Activated T-cell treated with anti-CD3 and anti-CD28 coated beads for 24 hours (primary cell): ENCODE measurements at regions not wholly inside any gene's neighbourhood (a gene's known extent, or its start where the extent isn't known, plus 50 kb on each side); places are given as distances from the start of the nearest gene placed in this dataset.

Experiments used
- DNase-seq: peaks from one replicate; pipeline ENCODE4 v3.0.0-alpha.2; 2020; ENCODE audit warnings: low read depth

DNA sequence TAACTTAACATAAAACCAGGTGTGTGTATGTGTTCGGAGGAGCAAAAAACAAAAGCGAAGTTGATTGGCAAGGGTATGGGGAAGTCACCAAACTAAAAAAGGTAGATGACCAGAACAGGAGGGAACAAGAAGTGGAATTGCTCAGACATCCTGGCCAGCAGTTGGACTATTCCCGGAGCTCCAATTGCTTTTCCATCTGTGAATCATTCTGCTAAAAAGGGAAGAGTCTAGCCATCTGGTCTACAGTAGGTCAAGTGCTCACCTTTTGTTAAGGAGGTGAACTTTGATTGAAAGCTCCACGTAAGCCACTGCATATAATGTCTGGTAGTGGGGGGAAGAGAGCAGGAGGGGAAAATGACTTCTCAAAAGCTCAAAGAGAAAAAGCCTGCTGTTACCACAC lies 50.0 kb upstream of the BET1 start:
- DNase-seq: no peak

DNA sequence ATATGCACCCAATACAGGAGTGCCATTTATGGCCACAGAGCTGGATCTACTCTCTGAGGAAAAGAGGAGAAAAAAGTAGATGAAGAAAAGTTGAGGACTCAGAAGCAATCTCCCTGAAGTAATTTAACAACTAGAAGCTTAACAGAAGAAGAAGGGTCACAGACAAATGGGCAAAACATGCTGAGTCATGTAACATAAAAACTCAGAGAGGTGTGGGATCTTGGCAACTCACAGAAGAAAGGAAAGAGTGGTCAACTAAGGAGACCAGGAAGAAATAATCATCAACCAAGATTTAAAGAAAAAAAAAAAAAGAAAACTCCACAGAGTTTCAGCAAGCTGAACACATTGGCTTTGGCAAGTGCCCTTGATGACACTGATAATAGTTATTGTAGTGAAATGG lies 51.8 kb upstream of the BET1 start:
- DNase-seq: no peak

DNA sequence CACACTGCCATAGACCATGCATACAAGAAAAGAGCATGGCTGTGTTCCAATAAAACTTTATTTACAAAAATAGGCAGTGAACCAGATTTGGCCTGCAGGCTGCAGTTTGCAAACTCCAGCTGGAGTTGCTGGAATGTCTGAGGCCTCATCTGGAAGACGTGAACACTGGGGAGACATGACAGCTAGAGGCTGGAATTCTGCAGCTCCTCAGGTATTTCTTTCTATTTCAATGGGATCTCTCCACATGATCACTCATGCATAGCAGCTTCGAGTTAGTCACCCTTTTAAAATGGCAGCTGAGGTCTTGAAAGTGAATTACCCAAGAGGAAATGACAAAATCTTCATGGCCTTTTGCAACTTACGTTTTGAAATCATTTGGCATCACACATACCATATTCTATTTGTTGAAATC lies 52.6 kb upstream of the BET1 start:
- no peak for DNase-seq

DNA sequence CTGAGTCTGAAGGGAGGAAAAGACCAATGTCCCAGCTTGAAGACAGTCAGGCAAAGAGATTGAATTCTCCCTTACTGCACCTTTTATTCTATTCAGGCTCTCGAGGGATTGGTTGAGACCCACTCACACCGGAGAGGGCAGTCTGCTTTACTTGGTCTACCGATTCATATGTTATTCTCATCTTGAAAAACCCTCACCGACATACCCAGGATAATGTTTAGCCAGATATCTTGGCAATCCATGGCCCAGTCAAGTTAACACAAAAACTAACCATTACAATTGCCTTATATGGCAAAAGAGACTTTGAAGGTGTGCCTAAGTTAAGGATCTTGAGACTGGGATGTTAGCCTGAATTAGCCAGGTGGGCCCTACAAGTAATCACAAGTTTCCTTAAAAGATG lies 53.8 kb upstream of the BET1 start:
- no peak for DNase-seq

DNA sequence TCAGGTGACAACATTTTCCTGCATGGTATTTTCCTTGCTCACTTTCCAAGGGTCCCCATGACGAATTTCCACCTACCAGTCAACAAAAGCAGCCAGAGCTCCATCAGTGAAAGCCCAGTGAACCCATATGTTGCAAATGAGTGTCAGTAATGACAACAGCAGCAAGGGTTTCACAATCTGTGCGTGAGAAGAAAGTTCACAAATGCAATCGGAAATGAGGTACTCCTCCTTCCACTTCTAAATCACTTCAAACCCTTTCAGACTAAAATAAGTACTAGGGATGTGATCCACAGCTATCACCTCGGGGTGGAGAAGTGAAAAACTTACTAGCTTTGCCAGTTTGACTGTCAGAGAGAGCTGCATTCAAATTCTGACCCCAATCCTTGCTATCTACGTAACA lies 55.6 kb upstream of the BET1 start:
- no peak for DNase-seq

DNA sequence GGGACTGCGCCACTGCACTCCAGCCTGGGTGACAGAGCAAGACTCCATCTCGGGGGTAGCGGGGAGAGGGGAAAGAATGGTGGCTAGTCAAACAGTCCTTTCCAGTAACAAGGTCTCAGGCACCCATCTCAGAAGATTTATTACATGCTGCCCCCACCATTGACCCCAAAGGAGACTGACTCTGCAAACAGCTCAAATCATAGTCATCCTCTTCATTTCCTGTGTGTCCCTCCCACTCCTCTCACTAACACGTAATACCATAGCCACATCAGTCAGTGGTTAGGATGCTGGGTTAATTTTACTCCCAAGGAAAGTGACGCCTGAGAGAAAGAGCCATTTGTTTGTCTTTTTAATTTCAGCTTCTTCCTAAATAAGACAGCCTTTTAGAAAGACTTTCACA lies 56.6 kb upstream of the BET1 start:
- no peak for DNase-seq

DNA sequence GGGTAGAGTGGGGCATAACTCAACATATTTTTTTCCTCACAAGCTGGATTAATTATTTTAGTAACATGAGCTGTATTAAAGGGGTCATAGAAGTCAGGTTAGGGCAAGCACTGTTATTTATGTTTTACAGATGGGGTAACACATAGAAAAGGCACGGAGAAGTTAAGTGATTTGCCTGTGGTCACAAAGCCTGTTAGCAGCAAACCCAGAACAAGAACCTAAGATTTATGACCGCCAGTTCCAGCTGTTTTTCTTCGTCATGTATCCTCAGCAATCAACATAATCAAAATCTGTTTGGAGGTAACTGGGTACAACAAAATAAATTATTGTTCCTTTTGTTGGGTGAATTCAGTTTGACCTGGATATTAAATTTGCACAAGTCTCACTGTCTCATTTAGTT lies 57.2 kb upstream of the BET1 start:
- DNase-seq: no peak

DNA sequence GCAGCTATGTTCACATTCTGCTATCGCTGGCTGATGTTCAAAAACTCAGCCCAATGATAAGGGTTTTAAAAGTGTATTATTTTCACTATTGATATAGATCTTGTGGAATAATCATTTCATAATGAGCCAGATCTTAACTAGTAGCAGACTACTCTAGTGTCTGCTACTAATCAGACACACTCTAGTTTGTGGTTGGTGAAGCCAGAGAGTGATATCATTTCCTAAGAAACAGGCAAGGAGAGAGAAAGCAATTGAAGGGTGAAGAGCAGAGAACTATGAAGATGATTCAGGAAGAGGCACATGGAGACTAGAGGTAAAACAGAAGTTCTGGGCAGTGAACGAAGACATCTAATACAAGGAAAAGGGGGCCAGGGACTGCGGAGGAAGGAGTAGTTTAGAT lies 58.2 kb upstream of the BET1 start:
- no peak for DNase-seq

DNA sequence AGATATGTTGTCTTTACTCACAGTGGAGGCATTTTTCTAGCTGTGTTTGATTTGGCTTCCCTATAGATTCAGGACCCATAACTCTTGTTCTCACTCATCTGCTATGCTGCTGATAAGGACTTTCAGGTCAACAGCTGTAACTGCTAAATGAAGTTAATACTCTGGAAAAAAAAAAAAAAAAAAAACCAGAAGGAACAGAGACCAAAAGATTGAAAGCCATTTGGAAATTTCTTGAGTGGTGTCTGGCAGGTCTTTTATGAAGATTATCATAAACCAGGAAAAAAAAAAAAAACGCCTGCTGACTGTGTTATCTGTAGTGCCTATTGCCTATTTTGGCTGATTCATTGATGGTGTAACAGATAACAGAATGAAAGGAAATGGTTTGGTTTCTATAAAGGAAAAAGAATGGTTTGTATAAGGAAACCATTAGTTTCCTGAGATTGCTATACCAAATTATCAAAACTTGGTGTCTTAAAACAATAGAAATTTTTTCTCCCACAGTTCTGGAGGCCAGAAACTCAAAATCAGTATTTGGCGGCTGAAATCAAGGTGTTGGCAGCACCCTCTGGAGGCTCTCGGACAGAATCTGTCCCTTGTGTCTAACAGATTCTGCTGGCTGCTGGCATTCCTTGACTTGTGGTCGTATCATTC lies 60.5 kb upstream of the BET1 start:
- no peak for DNase-seq

DNA sequence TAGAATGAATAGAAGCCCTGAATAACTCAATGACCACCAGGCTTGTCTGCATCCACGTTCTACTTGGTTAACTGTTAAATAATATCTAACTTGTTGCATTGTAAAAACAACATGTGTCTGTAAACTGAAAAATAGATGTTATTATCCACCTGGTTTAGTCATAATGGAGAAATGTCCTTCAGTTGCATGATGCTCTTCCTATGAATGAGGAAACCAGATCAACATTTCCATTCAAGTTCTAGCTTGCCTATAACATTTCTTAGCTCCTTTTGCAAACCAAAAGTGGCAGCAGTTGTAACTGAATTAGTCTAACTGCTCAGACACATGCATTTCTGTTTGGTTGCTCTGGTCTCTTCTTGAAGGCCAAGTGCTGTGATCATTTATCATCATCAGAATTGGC lies 62.9 kb upstream of the BET1 start:
- no peak for DNase-seq

DNA sequence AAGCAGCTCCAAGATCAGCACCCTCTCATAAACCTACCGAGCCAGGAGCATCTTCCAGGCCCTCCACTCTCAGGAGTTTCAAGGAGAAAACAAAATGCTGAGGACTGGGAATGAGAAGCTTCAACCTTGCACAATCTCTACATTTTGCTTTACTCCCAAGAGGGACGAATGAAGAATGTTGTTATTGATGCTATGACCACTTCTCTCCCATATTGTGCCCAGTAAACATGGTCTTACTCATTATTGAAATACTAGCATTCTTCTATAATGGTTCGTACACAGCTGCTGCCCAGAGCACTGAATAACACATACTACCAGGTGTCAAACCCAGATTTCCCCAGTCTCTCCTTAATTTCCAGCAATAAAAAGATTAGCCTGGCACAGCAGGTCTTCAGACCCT lies 63.4 kb upstream of the BET1 start:
- DNase-seq: no peak

DNA sequence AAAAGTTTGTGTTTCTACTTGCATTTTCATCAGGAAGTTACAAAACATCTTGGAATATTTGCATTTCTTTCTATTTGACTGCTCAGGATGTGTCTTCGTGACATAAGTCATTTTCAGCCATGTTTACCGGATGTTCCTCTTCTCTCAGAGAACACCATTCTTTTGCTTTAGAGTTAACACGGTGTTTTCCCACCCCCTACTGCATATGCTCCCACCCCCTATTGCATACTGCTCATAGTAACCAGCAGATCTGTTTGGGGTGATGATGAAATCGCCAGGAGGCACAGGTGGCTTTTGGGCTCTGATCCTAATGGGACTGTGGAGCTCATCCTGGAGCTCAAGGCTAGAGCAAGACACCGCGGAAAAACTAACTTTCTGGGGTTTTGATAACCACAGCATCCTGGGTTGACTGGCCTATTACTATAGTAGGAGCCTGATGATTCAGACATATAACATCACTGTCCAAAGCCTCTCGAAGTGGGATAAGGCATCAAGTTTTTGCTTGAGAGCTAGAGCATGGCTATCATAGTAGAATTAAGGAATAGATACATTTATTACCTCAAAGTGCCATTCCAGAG lies 65.1 kb upstream of the BET1 start:
- DNase-seq: no peak

DNA sequence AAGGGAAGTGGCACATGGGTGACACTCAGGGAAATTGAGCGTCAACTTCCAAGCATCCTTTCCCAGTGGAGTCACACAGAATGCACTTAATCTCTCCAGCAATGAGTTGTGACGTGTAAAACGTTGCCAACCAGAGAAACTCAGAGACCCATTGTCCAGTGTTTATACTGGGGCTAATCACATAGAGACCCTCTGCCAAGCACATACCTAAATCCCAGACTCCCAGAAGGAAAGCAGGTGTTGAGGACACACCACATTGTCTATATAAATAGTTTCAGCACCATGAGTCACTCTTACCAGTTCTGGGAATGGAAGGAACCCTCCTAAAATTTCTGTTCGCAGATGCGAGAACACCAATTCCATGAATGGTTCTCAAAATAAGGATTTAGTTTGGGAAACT lies 76.4 kb upstream of the BET1 start:
- no peak for DNase-seq

DNA sequence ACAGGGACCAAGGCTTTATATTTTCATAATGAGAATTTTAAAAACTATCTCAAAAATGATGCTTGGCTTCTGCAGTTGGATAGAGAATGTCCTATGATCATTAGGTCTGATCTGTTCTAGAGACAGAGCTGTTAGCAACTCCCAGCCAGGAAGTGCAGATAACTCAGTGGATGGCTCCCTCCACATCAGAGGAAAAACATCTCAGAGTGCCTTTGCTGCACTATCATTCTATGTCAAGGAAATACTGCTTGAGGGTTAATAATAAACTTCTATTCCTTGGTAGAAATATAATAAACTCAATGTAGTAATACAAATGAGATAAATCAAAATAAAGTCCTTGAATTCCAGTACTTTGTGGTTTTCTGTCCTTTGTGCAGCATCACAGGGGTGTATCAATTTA lies 78.0 kb upstream of the BET1 start:
- no peak for DNase-seq

DNA sequence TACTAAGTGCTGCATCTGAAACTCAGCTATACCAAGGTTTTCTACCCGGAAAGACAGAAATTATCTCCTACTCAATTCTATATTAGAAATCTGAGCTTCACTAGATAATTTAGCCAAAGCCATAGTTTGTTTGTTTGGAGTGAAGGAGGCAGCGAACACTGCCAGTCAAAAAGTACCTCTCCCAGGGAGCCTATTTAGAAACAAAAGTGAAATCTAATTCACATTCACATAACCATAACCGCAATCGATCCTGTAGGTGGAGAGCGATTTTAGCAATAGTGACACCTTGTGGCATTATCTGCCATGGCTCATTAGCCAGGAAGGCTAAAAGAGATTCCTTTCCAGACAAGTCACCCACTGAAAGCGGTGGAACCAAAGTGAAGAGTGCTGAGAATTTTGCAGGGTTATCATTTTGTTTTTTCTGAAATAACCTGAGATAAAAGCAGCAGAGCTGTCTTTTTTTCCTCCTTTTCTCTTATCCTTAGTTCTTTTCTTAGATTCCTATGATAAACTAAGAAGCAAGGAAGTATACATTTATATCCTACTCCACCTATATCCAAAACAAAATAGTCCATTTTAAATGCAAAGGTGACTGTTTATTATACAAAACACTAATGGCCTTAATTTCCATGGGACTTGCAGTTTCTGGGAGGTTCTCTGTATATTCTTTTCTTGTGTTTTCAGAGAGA lies 83.7 kb upstream of the BET1 start:
- DNase-seq: peak; percentile 33

DNA sequence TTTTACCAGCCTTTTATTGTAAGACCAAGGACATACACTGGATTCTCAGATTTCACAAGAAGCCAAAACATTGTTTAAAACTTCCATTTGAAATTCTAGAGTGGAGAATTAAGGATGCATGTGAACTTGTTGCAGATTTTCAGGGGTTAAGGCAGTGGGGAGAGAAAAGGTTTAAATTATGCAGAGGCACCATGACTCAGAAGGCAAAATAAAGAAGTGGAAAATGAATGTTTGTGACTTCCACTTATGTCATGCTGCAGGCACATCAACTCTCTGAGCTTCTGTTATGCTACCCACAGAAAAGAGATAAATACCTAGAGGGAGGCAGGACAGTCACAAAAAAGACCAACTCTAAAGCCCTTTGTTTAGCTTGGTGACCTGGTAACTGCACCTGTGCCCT lies 84.4 kb upstream of the BET1 start:
- no peak for DNase-seq

DNA sequence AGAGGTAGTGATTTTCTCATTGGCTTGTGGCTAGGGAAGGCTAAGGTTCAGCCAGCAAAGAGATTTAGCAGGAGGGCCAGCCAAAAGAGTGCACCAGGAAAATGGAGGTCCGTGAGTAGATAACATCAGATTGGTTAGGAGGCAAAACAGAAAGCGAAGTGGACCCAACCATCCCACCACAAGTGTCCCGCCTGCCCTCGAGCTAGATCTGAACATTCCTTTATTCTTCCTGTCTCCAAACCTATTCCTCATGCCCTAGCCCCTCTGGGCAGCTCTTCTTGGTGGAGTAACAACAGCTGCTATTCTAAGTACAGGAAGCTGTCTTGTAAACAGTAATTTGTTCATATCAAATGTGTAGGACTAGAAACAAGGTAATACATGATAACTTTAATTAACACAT lies 85.7 kb upstream of the BET1 start:
- DNase-seq: no peak

DNA sequence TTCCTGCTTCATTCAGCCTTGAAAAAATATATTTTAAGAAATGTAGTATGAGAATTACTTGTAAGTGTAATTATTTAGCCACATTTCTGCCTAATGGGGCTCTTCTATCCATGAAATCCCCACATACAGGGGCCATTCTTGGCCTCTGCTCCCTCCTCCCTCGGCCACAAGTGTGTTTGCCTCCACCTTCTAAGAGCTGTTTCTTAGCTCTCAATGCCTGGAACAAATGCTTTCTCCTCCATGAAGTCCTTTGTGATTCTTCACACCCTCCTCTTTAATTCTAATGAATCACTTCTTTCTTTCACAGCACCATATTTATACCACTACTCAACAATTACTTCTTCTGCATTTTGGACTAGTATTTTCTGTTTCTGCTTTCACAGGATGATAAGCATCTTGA lies 88.8 kb upstream of the BET1 start:
- DNase-seq: no peak

DNA sequence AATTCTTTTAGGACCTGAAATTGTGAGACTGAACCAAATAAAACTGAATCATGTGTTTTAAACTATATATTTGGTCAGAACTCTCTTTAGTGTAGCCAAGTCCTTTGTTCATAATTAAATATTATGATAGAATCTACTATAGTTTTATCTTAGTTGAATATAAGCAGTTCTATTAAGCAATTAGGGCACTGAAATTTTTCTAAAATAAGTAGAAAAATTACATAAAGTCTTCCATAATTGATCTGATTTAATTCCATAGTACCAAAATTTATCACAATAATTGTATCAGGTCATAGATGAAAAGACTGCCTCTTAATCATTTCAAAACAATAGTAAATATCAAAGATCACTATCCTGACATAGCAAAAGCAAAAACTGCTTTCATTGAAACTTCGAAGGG lies 90.1 kb upstream of the BET1 start:
- DNase-seq: no peak

DNA sequence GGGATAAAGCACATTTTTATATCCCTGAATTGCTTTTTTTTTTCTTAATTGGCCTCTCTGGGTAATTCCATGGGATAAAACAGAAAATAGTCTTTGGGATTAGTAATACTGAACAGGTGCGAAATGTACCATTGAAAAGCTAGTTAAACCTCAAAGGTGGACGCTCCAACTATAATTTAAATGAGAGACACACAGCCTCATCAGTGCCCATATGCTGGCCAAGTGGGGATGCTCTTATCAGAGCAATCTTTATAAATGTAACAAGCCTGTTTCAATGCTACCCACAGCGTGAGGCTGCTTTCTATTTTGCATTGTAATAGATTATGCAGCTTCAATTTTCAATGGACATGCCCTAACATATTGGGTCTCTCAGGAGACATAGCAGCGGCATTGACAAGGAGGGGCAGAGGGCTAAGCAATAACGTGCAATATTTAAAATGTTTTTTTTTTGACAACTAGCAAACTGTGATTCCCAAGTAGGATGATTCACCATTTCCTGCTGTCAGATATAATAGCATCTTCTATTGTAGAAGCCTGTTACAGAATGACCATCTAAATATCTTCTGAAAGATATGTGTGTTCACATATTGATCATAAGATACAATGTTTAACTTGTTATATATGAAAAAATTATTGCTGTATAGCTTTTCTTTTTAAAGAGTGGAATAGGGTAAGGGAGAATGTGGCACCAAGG lies 91.3 kb upstream of the BET1 start:
- DNase-seq: no peak

DNA sequence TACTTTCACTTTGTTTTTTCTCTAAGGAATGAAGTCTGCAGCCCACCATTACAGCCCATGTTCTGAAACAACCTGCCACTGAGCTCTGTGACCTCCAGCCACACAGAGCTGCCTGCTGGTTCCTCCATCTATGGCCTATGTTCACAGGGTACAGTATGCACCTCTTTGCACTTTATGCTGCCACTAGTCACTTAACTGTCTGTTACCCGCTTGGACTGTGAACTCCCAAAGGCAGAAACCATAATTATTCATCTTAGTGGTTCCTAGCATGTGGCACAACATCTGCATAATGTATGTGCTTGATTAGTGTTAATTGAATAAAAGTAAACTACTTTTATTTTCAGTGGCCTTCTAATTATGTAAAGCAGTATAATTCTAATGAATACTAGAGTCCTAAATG lies 95.5 kb upstream of the BET1 start:
- DNase-seq: no peak

DNA sequence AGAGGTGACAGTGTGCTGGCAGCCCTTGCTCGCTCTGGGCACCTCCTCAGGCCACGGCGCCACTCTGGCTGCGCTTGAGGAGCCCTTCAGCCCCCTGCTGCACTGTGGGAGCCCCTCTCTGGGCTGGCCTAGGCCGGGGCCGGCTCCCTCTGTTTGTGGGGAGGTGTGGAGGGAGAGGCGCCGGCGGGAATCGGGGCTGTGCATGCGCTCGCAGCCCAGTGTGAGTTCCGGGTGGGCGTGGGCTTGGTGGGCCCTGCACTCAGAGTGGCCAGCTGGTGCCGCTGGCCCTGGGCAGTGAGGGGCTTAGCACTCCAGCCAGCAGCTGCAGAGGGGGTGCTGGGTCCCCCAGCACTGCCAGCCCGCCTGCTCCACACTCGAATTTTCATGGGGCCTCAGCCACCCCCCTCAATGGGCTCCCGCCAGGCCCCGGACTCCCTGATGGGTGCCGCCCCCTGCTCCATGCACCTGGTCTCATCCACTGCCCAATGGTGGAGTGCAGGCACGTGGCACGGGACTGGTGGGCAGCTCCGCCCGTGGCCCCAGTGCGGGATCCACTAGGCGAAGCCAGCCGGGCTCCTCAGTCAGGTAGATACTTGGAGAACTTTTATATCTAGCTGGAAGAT lies 96.7 kb upstream of the BET1 start:
- no peak for DNase-seq

DNA sequence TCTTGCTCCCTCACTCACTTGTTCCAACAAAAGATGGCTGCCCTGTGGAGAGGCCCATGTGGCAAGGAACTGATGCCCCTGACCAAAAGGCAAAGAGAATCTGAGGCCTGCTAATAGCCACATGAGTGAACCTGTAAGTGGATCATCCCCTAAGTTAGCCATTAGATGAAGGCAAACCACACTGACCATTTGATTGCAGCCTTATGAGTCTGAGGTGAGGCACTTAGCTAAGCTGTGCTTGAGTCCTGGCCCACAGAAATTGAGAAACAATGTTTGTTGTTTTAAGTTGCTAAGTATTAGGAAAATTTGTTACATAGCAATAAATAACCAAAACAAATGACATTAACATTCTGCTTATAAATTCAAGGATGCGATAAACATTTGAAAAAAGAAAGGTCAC lies 100.1 kb upstream of the BET1 start:
- no peak for DNase-seq
